G401 (cell line): ENCODE measurements at regions not wholly inside any gene's neighbourhood (a gene's known extent, or its start where the extent isn't known, plus 50 kb on each side); places are given as distances from the start of the nearest gene placed in this dataset.
"Not testable (repeated sequence)": the region's sequence is repeated elsewhere in the genome, so short reads cannot be mapped to it uniquely, and the experiment has no call there.

Experiments
- DNase-seq: peaks from one replicate; pipeline ENCODE4 v3.0.0-alpha.2; 2015; ENCODE audit warnings: low spot score
- in situ Hi-C: cut with HindIII; loops from 2 replicates; pipeline ENCODE4 v1.10.0; 2016; ENCODE audit warnings: low sequenced_read_pairs, mixed read lengths

- in situ Hi-C loops, DNase-seq: not testable (repeated sequence)
These were observed 86.2 kb upstream of the ADCY2 start for GRCh38 chr5:7309715-7310114.

- in situ Hi-C loops, DNase-seq: not testable (repeated sequence)
These were observed 85.3 kb upstream of the ADCY2 start for GRCh38 chr5:7310656-7311055.

- DNase-seq: no peak
- in situ Hi-C loops: no loop called here
These were observed 80.8 kb upstream of the ADCY2 start for GRCh38 chr5:7315118-7315517.

GRCh38 chr5:7317751-7318150 is 78.2 kb upstream of the ADCY2 start:
- no peak for DNase-seq
- in situ Hi-C loops: no loop called here

GRCh38 chr5:7320701-7321301 is 75.1 kb upstream of the ADCY2 start:
- no peak for DNase-seq
- in situ Hi-C loops: no loop called here

- no peak for DNase-seq
- in situ Hi-C loops: no loop called here
These were observed 74.2 kb upstream of the ADCY2 start for GRCh38 chr5:7321724-7322123.

GRCh38 chr5:7324919-7325318 is 71.0 kb upstream of the ADCY2 start:
- no peak for DNase-seq
- in situ Hi-C loops: no loop called here

- in situ Hi-C loops: no loop called here
These were observed 69.7 kb upstream of the ADCY2 start for GRCh38 chr5:7325975-7326913.

GRCh38 chr5:7329141-7329540 is 66.8 kb upstream of the ADCY2 start:
- no peak for DNase-seq
- in situ Hi-C loops: no loop called here

More at GRCh38 chr5:7325975-7326913, 69.7 kb upstream of the ADCY2 start:
- no peak for DNase-seq

- no peak for DNase-seq
- in situ Hi-C loops: no loop called here
These were observed 66.2 kb upstream of the ADCY2 start for GRCh38 chr5:7329712-7330111.

GRCh38 chr5:7330256-7330655 is 65.7 kb upstream of the ADCY2 start:
- in situ Hi-C loops: no loop called here
- DNase-seq: no peak

GRCh38 chr5:7331131-7331530 is 64.8 kb upstream of the ADCY2 start:
- no peak for DNase-seq
- in situ Hi-C loops: no loop called here
